HL-60/S4 (cell line): ENCODE measurements at regions not wholly inside any gene's neighbourhood (a gene's known extent, or its start where the extent isn't known, plus 50 kb on each side); places are given as distances from the start of the nearest gene placed in this dataset.
"Not testable (repeated sequence)": the region's sequence is repeated elsewhere in the genome, so short reads cannot be mapped to it uniquely, and the experiment has no call there.

Experiments used
- in situ Hi-C: fragments of 300-500 bp; cut with MboI; formaldehyde crosslinking; loops from 2 replicates; pipeline ENCODE4 v1.14.3; 2022; ENCODE audit warnings: low sequenced_read_pairs

DNA sequence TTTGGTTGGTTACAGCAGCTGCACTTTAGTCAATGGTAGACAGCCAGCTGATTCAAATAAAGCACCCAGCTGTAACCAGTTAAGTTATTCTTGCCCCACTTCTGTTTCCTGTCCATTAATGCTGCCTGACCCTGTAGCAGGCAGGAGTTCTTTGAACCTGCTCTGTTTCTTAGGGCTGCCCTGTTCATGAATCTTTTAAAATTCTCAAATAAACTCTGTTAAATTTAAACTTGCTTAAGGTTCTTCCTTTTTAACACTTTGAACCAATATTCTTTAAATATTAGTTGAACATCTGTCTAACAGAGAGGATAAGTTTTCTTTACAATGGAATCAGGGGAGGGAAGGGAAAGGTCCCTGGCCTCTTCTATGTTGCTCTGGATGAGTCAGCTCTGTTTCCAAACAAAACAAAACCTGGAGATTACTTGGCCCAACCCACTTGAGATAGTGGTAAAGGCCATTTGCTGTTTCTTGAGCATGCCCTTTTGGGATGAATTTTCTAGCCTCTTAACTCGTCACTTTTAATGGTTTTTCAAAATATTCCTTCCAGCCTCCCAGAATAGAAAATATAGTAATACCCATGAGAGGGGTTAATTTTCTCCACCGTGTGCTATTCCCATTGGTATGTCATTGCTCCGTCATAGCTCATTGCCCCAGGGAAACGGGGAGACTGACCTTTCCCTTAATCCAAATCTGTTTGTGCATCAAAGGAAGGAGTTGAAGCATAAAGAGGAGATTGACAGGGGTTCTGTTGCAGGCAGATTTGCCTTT, 112.1 kb upstream of the FHL2 start:
- in situ Hi-C loops = loop anchor here (25.0 kb wide), 1 partner anchor 399 kb away; no protein-coding TSS in a partner anchor

DNA sequence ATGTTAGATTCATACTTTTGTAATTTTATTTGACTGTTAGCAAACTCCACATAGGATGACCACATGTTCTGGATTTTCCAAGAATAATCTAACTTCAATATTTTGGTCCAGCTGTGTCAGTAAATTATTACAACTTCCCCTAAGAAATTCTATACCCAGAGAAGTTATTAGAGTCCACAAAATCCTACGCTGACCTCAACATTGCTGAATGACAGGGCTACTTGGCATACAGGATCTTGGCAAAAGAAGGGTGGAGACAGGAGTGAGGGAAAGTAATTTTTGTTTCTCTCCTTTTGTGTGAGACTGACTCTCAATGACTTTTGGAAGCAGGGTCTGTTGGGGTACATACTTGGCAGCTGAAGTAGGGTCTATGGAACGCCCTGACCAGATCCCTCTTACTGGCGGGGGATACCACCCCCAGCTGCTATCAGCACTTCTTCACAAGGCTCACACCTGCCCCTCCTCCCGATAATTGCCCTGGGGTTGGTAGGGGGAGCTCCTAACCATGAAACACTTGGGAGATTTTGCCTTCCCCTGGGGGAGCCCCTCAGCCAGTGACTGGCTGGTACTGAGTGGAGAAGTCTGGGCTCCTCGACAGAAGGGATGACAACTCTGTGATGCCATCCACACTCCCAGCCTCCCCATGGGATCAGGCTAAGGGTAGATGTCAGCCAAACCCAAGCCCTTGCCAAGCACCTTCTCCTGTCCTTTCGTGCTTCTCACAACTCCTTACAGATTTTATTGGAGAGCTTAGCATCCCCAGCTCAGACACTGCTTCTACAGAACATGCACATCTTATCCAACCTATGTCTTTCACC, 110.6 kb upstream of the FHL2 start:
- in situ Hi-C loops = loop anchor here (25.0 kb wide), 1 partner anchor 397 kb away; no protein-coding TSS in a partner anchor

DNA sequence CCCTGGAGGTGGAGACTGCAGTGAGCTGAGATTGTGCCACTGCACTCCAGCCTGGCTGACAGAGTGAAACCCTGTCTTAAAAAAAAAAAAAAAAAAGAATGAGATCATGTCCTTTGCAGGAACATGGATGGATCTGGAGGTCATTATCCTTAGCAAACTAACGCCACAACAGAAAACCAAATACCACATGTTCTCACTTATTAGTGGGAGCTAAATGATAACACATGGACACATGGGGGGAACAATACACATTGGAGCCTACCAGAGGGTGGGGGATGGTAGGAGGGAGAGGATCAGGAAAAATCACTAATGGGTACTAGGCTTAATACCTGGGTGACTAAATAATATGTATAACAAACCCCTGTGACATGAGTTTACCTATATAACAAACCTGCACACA, 108.0 kb upstream of the FHL2 start:
- in situ Hi-C loops = loop anchor here (25.0 kb wide), 1 partner anchor 395 kb away; no protein-coding TSS in a partner anchor

DNA sequence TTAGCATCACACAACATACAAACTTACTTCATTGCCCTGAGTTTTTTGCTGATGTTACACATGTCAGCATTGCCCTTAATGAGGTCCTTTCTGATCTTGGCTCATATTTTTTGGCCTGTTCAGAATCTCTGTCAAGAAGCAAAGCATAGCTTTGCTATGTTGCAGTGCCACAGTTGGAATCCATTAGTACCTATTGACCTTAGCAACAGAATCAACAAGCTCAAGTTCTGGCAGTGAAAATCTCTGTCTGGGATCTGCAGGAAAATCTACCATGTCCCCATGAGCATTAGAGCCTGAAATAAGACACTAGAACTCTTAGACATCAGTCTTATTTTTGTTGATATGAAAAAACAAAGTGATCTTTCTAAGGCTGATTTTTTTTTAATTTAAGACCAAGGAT, 105.6 kb upstream of the FHL2 start:
- in situ Hi-C loops = loop anchor here (25.0 kb wide), 1 partner anchor 392 kb away; no protein-coding TSS in a partner anchor

DNA sequence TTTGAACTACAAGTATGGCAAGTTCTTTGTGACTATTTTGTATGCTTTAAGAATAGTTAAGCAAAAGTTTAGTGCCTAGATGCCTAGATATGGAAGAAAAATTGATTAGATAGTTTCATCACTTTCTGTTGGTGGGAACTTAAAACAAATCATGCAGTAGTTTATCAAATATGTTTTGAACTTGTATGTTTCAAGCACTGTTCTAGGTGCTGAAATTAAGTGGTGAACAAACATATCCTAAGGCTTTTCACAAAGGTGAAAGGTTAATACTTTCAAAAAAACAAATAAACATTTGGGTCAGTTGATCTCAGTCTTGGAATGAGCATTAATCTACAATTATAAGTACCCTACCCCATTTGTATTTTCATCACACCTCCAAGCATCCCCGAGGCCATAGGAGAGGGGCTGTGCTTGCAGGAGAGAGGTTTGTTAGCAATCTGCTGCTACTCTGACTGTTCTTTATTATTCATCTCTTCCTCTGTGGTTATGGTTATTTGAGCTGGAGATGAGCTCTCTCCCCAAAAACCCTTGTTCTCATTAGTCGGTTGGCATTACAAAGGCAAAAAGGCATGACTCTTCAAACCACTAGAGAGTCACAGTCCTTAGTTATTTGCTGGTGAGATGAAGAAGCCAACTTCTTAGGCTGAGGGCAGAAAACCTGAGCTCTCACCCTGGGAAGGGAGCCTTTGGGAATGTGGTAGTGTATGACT, 103.9 kb upstream of the FHL2 start:
- in situ Hi-C loops = loop anchor here (25.0 kb wide), 1 partner anchor 390 kb away; no protein-coding TSS in a partner anchor

DNA sequence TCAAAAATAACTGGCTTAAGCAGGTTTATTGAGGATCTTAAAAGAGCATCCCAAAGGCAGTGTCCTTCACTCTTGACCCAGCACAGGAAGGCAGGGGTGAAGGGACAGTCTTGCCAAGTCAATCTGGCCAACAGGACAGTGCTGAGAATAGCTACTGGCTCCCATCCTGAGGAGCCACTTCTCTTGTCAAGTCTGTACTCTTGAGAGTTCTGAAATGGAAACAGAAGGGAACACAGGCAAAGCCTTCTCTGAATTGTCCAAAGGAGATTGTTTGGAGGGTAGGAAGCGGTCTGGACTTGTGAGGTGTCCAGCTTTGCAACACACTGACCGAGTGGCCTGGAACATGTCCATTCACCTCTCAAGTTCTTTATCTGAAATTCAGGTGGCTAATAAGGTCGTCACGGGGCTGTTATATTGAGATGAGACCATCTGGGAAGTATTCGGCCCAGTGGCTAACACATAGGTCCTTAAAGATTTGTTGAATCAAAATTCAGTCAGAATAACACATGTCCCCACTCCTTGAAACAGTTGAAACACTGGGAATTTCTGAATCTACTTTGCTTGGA, 99.5 kb upstream of the FHL2 start:
- in situ Hi-C loops = no loop called here

DNA sequence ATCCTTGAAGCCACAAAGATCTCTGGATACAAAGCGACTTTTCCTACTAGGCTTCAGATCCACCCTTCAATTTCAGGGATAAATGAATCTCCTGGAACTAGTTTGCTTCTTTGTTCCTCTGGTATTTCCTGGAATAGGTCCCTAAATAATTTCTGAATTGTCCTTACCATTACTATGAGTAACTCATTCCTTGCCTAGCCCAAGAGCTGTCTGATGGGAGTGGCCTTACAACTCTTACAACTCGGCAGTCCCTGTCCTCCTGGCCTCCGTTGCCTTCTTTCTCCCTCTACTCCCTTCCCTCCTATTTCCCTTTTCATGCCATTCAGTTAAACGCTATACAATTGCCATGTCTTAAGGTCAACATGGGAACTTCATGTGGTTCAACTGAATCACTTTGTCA, 98.2 kb upstream of the FHL2 start:
- in situ Hi-C loops = no loop called here

DNA sequence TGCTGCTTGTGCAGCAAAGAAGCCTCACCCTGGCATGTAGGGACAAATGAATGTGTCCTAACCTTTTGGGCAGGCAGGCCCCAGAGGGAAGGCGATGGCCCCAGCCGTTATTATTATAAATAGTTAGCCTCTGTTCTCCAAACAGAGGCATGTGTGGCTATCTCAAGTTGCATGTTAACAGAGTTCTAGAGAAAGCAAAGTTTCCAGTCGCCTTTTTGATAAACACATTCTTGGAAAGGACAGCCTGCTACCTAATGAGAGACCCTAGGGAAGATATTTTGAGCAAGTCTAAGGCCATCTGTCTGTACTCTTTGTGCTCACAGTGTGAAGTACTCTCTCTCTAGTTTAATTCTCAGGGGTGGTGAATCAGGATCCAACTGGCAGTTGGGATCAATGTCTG, 97.4 kb upstream of the FHL2 start:
- in situ Hi-C loops = no loop called here

DNA sequence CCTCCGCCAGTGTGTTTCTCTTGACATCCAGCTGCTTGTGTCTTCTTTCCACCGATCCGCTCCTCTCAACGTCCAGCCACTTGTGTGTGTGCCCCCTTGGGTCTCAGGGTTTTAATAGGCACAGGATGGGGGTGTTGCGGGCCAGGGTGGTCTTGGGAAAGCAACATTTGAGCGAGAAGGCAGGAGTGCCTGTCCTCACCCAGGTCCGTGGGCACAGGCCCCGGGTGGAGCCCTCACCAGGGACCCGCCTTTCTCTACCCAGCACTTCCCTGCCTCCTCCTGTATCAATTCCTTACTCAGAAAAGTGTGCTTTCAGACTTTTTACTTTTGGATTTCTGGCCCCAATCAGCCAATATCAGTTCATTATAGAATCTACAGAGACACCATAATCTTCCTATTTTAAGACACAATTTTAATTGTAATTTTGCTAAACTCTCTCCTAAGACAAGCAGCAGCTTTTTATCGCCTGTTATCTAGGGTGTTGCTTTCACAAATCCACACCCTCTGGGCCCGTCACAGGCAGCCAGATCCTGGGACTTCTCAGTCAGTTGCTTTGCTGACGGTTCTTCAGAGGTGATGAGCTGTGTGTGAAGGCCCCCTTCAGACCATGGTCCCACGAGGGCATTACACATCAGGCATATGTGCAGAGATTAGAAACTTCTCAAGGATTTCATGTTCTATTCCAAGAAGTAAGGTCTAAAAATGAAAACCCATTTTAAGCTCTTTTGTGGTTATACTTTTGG, 96.0 kb upstream of the FHL2 start:
- in situ Hi-C loops = no loop called here

DNA sequence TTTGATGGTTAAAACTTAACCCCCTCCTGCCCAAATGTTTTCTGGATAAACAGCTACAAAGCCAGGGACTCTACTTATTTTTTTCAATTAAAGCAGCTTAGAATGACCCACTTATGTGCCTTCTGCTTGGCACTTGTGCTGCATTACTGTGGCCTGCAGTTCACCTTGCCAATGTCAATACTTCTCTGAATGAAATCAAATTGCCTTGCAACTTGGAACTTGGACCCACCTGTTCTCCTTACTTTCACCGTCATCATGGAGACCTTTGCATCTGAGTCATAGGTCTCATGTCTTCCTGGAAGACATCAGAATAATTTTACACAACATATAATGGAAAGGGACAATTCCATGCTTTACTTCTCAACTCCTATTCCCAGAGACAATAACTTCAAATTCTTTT, 92.1 kb upstream of the FHL2 start:
- in situ Hi-C loops = no loop called here

DNA sequence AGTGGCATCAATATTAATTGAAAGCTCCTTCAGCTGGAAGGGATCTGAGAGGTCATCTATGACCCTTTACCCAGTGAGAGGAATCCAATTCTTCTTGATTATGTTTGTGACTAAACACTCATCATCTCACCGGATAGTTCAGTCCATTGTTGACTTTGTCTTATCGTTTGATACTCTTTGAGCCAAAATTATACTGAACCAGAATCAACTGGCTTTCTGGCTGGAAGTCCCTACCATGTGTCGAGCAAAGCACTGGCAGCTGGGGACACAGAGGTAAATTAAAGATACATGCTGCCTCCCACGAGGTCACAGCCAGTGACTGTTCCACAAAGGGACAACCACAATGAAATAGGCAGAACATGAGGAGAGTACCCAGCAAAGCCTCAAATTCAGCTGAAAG, 91.4 kb upstream of the FHL2 start:
- in situ Hi-C loops = no loop called here

DNA sequence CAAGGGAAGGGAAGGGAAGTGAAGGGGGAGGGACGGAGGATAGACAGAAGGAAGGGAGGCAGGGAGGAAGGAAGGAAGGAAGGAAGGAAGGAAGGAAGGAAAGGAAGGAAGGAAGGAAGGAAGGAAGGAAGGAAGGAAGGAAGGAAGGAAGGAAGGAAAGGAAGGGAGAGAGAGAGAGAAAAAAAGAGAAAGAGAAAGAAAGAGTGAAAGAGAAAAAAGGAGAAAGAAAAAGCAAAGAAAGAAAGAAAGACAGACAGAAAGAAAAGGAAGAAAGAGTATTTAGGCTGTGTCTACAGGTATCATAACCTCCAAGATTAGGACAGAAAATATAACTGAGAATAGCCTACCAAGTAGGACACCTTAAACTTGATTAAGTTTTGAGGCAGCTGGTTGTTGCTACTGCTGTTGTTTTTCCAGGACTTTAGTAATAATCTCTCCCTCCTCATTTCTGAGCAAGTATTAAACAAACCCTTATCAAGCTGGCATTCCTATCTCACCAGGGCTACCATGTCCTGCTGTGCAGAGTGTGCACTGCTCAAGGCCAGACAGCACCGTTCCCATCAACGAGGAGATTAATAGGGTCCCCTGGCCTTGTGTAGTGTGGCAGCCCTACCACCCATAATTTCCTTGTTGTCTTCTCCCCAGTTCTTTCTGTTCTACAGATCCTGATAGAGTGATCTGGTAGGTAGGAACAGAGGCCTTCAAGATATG, 90.5 kb upstream of the FHL2 start:
- in situ Hi-C loops = no loop called here

DNA sequence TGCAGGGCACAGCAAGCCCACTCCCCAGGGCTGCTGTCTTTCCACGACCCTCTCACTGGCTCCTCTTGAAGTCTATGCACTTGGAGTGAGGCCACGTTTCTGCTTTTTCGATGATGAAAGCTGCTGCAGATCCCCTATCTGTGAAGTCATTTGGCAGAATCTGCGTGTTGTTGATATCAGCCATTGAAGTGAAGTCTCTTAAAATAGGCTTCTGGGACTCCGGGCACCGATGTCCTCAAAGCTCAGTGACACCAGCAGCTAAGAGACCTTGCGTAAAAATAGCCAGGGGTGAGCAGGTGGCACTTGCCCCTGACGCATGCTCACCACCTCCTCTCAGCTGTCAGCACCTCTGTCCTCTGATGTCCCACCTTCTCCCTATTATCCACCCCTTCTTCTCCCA, 89.4 kb upstream of the FHL2 start:
- in situ Hi-C loops = no loop called here

DNA sequence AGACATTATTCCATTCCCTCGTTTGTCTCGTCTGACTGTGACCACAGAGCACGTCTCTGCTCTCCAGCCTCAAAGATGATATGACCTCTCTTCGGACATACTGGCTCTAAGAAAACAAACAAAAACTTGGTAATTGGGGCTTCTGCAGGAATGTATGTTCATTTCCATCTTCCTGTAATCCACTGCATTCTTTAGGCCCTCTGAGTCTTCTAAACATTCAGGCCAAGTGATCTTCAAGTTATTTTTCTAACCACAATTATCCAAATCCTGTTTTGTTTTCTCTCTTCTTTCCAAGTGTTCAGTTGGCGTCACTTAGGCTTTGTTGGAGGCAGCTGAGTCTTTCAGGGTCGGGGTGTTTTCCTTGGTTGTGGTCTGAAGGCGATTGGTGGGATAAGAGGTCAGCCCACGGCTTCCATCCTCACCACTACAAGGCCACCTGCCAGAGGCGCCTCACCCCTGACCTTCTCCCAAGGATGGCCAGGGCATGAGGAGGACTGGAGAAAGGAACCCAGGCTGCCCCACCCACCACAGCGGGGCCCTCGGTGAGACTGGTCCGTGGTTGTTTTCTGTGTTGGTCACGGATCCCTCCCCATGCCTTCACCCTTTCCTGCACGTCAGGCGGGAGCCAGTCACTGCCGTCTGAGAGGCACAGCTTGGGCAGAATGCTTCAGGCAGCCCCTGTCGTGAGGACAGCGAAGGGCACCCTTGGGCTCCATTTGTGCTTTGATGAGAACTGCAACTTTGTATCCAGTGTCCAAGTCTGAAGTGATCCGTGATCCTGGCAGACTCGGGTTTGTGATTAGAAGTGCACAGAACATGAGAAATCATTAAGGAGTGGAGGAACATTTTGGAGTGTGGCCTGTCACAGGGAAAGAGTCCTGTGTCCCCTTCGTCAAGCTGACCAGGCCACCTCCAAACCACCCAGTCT, 88.6 kb upstream of the FHL2 start:
- in situ Hi-C loops = no loop called here

DNA sequence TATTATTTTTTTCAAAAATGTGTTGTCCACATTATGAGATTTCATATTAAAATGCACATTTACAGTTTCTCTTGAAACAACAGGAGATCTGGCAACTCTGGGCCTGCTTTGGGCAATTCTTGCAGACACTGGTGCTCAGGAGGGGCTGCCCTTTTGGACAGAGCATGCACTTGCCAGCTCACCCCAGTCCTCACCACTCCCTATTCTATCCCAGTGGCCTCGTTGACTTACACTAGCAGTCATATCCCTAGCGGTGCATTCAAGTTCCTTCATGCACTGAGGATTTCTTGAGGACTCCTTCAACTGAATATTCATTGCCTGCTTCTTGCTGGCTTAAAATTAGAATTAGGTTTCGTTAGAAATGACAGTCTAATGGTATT, 87.9 kb upstream of the FHL2 start:
- in situ Hi-C loops = no loop called here

DNA sequence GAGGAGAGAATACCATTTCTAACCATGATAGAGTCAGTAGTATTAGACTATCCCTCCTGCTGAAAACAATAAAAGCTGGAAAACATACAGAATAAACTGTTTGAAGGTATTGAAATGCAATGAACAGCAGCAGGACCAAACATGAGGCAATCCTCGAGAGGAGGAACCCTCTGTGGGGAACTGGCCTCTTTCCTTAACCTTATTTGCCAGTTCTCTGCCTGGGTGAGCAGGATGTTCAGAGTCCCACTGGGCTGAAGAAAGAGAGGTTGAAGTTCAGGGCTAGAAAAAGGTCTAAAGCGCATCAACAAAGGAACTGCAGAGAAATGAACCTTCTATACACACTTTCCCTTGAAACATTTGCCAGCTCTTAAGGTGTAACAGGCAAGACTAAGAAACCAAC, 79.8 kb upstream of the FHL2 start:
- in situ Hi-C loops = no loop called here

DNA sequence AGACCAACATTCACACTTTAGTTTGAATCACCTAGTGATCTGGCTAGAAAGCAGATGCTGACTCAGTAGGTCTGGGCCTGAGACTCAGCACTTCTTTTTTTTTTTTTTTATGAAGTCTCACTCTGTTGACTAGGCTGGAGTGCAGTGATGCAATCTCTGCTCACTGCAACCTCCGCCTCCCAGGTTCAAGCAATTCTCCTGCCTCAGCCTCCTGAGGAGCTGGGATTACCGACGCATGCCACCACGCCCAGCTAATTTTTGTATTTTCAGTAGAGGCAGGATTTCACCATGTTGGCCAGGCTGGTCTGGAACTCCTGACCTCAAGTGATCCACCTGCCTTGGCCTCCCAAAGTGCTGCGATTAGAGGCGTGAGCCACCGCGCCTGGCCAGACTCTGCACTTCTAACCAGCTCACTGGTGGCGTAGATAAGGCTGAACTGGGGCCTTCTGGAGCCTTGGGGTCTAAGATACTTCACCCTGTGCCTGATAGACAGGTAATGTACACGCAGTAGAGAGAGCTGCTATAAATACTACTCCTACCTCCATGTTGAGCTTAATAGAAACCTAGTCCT, 78.3 kb upstream of the FHL2 start:
- in situ Hi-C loops = not testable (repeated sequence)

DNA sequence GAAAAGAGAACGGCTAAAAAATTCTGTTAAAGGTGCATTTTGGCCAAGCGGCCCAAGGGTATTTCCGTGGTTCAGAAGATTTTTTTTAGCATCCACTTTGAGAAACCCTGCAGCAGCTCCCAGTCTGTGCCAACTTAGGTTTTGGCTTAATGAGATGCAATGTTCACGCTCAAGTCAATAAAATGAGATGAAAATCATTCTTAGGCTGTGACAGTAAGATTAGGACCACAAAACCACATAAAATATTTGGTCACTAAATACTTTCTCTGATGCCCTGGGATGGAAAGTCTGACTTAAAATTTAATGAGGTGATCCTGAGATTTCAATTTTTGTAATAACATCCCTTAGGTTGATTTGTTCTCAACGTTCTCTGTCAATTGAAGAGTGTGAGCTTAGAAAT, 74.2 kb upstream of the FHL2 start:
- in situ Hi-C loops = no loop called here
